ENCODE measurements at regions not wholly inside any gene's neighbourhood (a gene's known extent, or its start where the extent isn't known, plus 50 kb on each side); places are given as distances from the start of the nearest gene placed in this dataset.

DNA sequence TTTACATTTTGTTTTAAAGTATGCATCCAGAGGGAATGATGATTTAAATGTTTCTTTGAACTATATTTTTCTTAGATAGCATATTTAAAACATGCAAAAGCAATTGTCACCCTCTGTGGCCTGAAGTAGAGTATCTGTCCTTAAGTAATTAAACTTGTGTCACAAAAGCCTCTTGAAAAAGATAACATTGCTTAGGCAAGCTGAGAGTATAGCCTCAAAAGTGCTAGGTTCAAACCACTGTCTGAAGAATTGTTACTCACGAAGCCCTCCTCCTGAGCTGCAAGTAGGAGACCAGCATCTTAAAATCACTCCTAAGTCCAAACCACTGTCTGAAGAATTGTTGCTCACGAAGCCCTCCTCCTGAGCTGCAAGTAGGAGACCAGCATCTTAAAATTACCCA is 378.0 kb upstream of the PRR16 start:
- TF ChIP-seq, protein P1, sequence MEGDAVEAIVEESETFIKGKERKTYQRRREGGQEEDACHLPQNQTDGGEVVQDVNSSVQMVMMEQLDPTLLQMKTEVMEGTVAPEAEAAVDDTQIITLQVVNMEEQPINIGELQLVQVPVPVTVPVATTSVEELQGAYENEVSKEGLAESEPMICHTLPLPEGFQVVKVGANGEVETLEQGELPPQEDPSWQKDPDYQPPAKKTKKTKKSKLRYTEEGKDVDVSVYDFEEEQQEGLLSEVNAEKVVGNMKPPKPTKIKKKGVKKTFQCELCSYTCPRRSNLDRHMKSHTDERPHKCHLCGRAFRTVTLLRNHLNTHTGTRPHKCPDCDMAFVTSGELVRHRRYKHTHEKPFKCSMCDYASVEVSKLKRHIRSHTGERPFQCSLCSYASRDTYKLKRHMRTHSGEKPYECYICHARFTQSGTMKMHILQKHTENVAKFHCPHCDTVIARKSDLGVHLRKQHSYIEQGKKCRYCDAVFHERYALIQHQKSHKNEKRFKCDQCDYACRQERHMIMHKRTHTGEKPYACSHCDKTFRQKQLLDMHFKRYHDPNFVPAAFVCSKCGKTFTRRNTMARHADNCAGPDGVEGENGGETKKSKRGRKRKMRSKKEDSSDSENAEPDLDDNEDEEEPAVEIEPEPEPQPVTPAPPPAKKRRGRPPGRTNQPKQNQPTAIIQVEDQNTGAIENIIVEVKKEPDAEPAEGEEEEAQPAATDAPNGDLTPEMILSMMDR (IDR thresholded peaks at IDR 0.05): no peak
- no peak for TF ChIP-seq CHD2 (IDR thresholded peaks at IDR 0.05; ENCODE audit: low read length, partially characterized antibody)
- TF ChIP-seq POLR2A (IDR thresholded peaks at IDR 0.05; ENCODE audit: low read length): no peak
- no peak for TF ChIP-seq FOSL2 (IDR thresholded peaks at IDR 0.05)
- TF ChIP-seq FOSL2 (CRISPR knock-in tag; IDR thresholded peaks at IDR 0.05): no peak
- TF ChIP-seq MYC (IDR thresholded peaks at IDR 0.05; ENCODE audit: borderline replicate concordance, low read length): no peak
- no peak for TF ChIP-seq SMC3 (IDR thresholded peaks at IDR 0.05)

Data from A549 (cell line).